ENCODE measurements at regions not wholly inside any gene's neighbourhood (a gene's known extent, or its start where the extent isn't known, plus 50 kb on each side); places are given as distances from the start of the nearest gene placed in this dataset.

DNA sequence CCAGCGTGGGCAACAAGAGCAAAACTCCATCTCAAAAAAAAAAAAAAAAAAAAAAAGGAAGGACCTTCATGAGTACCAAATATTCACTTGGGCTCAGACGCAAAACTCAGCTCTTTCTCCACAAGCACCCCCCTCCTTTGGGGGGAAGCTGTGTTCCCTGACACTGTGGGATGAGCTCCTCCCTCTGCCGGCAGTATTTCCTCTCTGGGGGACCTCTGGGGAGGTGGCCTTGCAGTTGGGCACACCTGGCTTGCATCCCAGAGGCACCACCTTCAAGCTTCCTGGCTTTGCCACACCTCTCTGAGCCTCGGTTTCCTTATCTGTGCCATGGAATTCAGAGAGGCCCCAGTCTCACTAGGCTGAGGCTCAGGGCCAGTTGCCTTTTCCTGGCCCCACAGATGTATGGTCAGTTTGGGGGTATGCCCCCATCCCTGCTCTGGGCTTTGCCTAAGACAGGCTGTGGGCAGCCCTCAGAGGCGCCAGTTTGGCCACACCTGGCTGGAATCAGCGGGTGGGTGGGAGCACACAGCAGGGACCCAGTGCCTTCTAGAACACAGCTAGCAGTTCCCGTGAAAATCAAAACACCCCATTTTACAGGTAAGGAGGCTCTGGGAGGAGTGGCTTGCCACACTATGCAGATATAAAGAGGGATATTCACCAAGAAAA lies 157.5 kb upstream of the IER5L start:
- no peak for DNase-seq (ENCODE audit: low read depth in 2 of 3, low spot score in 2 of 3)

GRCh38 chr9:129334105-129334935 lies 156.3 kb upstream of the IER5L start:
- no peak for DNase-seq (ENCODE audit: low read depth in 2 of 3, low spot score in 2 of 3)

DNA sequence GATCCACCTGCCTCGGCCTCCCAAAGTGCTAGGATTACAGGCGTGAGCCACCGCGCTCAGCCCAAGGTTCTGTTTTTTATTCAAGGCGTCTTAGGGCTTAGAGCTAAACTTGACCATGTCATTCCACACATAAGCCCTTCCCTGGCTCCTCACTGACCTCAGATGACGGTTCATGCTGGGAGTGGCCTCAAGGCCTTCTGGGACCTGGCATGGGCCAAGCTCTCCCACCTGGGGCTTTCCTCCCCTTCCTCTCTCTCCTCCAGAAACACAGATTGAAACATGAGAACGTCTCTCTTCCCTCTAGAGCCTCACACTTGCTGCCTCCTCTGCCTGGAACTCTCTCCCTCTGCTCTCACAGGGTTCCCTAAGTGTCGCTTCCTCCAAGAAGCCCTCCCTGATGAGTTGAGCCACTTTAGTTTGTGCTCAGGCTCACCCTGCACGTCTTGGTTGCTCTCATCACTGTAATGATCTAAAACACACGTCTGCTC lies 155.6 kb upstream of the IER5L start:
- no peak for DNase-seq (ENCODE audit: low read depth in 2 of 3, low spot score in 2 of 3)

DNA sequence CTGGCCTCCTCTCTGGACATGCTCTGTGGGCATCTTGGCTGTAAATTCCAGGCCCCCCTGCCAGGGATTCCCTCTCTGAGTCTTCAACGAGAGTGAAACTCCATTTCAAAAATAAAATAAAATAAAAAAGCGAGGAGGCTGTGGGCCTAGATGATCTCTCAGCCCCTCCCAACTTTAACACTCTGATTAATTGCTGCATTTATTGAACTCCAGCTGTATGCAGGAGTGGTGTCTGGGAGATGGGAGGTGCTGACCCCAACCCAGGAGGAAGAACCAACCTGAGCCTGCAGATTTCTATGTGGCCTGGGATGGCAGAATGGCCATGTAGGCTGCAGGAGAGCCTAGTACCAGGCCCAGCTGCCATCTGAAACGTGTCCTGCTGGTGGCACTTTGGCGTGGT lies 154.5 kb upstream of the IER5L start:
- DNase-seq (ENCODE audit: low read depth in 2 of 3, low spot score in 2 of 3), result no peak

DNA sequence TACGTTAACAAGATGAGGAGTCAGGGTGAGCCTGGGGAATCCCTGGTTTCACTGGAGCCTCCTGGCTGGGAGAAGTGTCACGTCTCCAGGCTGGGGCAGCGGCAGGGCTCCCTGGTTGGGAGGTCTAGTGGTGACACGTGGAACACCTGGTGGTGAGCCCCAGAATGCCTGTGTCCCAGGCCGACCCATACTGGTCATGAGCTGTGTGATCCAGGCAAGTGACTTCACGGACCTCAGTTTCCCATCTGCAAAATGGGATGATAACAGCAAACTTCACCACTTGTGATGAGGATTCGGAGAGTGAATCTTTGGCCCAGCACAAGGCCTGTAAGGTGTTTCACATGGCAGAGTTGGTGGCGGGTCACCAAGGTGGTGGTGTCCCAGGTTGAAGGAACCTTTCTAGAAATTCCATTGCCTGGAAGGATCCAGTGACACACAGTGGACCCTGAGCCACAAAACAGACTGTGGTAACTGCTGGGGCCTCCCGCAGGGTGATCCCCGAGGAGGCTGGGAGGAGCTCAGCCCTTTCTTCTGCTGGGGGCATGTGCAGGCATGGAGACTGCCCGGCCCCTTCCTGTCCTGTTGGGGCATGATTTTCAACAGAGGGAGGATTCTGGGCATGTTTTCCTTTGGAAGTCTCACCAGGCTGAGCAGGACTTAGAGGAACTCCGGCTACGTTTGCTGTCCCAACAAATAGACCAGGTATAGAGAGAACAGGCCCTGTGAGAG lies 153.9 kb upstream of the IER5L start:
- no peak for DNase-seq (ENCODE audit: low read depth in 2 of 3, low spot score in 2 of 3)

GRCh38 chr9:129331493-129331765 lies 153.4 kb upstream of the IER5L start:
- DNase-seq (ENCODE audit: low read depth in 2 of 3, low spot score in 2 of 3), result no peak

GRCh38 chr9:129330711-129331492 lies 152.8 kb upstream of the IER5L start:
- no peak for DNase-seq (ENCODE audit: low read depth in 2 of 3, low spot score in 2 of 3)

GRCh38 chr9:129328355-129329042 lies 150.4 kb upstream of the IER5L start:
- no peak for DNase-seq (ENCODE audit: low read depth in 2 of 3, low spot score in 2 of 3)

DNA sequence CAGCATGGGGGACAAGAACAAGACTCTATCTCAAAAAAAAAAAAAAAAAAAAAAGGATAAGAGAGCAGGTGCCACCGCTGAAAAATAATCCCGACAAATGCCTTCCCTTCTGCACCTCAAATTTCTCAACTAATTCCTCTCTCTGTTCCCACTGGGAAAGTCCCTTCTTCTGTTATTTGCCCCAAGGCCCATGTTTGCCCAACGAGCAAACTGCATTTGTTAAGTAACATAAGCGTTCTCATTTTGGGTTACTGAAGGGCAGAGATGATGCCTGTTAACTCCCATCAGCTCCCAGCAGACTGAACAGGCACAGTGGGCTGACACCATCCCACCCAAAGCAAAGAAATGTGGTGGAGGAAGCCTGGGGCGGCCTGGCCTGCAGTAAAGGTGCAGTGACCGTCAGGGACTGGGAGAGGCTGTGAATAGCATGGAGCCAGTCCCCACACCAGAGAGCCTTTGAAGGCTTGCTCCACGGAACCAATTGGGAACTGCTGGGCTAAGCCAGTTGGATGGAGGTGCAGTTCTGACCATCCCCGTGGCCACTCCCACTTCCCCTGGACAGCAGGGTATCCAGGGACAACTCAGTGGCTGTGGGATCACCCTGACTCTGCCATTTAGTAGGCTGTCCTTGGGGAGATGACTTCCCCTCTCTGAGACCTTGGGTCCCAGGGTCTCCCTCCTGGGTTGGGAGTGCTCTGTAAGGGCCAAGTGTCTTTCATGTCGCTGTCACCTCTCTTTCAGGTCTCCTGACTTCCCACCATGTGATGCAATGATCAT lies 149.7 kb upstream of the IER5L start:
- DNase-seq (ENCODE audit: low read depth in 2 of 3, low spot score in 2 of 3), result no peak

DNA sequence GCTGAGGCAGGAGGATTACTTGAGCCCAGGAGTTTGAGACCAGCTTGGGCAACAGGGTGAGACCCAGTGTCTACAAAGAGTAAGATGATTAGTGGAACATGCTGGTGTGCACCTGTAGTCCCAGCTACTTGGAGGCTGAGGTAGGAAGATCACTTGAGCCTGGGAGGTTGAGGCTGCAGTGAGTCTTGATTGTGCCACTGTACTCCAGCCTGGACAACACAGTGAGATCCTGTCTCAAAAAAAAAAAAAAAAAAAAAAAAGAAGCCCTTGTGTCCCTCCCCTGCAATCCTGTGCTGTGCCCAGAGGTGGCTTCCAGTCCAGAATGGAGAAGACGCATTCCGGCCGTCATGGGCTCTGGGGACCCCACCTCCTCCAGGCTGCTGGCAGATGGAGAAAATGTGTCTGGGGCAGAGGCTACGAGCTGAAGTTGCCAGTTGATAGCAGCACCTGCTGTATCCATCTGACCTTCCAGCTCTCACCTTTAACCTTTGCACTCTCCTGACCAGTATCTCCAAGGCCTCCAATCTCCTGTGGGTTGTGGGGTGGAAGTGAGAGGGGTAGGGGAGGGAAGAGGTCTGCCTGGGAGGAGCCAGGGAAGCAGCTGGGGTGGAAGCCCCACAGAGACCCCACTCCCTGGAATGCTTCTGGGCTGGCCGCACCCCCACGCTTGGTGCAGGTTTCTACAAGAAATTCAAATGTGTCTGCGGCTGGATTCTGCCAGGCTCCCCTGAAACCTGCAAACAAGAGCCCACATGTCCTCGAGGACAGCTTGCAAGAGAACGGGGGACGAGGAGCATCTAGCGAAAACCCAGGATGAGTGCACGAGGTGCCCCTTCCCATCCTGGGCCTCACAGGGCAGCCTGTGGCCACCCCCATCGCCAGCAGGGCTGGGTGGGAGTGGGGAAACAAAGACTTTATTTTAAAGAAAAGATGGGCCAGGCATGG lies 148.3 kb upstream of the IER5L start:
- DNase-seq (ENCODE audit: low read depth in 2 of 3, low spot score in 2 of 3), result no peak

- DNase-seq (ENCODE audit: low read depth in 2 of 3, low spot score in 2 of 3), result no peak
Measured at GRCh38 chr9:129324808-129325502, 146.9 kb upstream of the IER5L start.

GRCh38 chr9:129323999-129324553 lies 146.0 kb upstream of the IER5L start:
- no peak for DNase-seq (ENCODE audit: low read depth in 2 of 3, low spot score in 2 of 3)

DNA sequence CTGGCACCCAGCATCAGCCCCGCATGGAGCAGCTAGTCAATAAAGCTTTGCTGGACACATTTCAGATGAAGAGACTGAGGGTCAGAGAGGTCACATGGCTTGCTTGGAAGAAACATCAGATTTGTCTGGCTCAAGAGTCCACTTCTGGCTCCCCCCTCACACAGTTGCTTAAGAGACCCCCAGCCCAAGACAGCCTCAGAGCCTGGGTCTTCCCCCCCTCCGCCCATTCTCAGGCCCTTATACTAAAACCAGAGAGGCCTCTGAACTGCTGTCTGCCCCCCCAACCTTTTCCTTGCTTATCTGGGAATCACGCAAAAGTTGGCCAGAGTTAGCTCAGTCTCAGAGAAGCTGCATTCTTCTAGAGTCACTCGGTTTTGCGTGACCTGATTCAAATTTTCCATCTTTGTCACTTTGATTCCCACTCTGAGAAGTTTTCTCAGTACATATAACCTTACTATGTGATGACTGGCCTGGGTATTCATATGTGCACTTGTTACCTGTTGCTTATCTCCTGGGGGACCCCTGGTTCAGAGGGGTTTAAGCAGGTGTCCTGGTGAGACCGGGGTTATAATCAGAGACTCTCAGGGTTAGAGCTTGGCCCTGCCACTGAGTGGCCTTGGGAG lies 145.4 kb upstream of the IER5L start:
- DNase-seq (ENCODE audit: low read depth in 2 of 3, low spot score in 2 of 3), result no peak

GRCh38 chr9:129322641-129323375 lies 144.7 kb upstream of the IER5L start:
- DNase-seq (ENCODE audit: low read depth in 2 of 3, low spot score in 2 of 3), result no peak

DNA sequence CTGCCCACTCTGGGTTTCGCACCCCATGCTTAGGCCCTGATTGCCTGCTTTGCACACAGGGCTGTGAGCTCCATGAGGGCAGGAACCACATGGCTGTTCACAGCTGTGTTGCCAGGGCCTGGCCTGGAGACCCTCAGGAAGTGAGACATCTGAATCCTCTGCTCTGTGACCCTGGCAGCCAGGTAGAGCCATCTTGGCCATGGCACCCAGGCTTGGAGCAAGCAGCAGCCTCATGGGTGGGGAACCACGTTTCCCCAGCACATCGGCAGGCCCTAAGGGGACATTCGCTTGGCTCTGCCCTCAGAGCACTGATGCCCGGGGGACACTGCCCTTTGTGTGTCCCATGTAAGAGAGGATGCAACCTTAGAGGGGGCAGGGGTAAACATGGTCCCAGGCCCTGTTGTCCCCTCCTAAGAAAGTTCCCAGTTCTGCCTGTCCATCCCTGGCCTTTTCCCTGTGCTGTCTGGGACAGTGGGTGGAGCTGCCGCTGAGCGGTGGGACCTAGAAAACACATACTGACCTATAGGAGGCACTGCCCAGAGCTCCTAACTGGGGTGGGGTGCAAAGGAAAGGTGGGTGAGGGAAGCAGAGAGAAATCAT lies 144.1 kb upstream of the IER5L start:
- no peak for DNase-seq (ENCODE audit: low read depth in 2 of 3, low spot score in 2 of 3)

- DNase-seq (ENCODE audit: low read depth in 2 of 3, low spot score in 2 of 3), result no peak
Measured at GRCh38 chr9:129321286-129322021, 143.4 kb upstream of the IER5L start.

All from activated CD8-positive, alpha-beta memory T cell treated with anti-CD3 and anti-CD28 coated beads for 48 hours (primary cell).